SK-N-SH (cell line): ENCODE measurements at regions not wholly inside any gene's neighbourhood (a gene's known extent, or its start where the extent isn't known, plus 50 kb on each side); places are given as distances from the start of the nearest gene placed in this dataset.

Experiments used
- CTCF ChIA-PET: fragments of 300-600, 350-600 bp; formaldehyde crosslinking; extraction: SDS; loops from one replicate; lab custom pipeline; 2021; lab: Yijun Ruan, JAX
- POLR2A ChIA-PET: fragments of 350-600 bp; sonication (Branson Sonifier 250); formaldehyde crosslinking; extraction: SDS; loops from one replicate; lab custom pipeline; 2020; ENCODE audit warnings: antibody characterized with exemption, inconsistent platforms; lab: Yijun Ruan, JAX
- DNase-seq: peaks from one replicate; pipeline ENCODE4 v3.0.0; 2012
- H2AFZ ChIP-seq: fragments of 200-600 bp; sonication (generic); 2 replicates; pipeline ENCODE4 v1.8.1; 2016; ENCODE audit warnings: antibody characterized with exemption, mild to moderate bottlenecking, low read depth
- H3F3A ChIP-seq: fragments of 200-600 bp; sonication (generic); replicated peaks from 2 replicates; pipeline ENCODE3; 2016; ENCODE audit warnings: antibody characterized with exemption, mild to moderate bottlenecking; ENCODE audit not compliant: insufficient read depth
- H3K27ac ChIP-seq, 2 experiments: fragments of 200-500 bp in 1 of 2; fragments of 200-600 bp in 1 of 2; sonication (Bioruptor generic) in 1 of 2; sonication (generic), shearing (Covaris generic) in 1 of 2; 2 replicates each; pipeline versions ENCODE4 v1.5.1 to v1.6.1; 2014 to 2016; ENCODE audit warnings: low read depth in 2 of 2, inconsistent platforms in 1 of 2, low read length in 1 of 2, mild to moderate bottlenecking in 1 of 2, mixed read lengths in 1 of 2
- H3K27me3 ChIP-seq: fragments of 200-600 bp; sonication (generic), shearing (Covaris generic); 2 replicates; pipeline ENCODE4 v1.6.1; 2016; ENCODE audit warnings: mixed run types; ENCODE audit not compliant: insufficient read depth
- H3K36me3 ChIP-seq, 2 experiments: fragments of 200-500 bp in 1 of 2; fragments of 200-600 bp in 1 of 2; sonication (Bioruptor generic) in 1 of 2; sonication (generic) in 1 of 2; replicated peaks in 1 of 2; 2 replicates each; pipeline versions ENCODE3 to v1.5.1; 2014 to 2016; ENCODE audit warnings: low read length in 1 of 2, mild to moderate bottlenecking in 1 of 2; ENCODE audit not compliant: insufficient read depth in 2 of 2, control insufficient read depth in 1 of 2
- H3K4me1 ChIP-seq, 2 experiments: fragments of 200-500 bp in 1 of 2; fragments of 200-600 bp in 1 of 2; sonication (Bioruptor generic) in 1 of 2; sonication (generic), shearing (Covaris generic) in 1 of 2; 2 replicates each; pipeline versions ENCODE4 v1.5.1 to v1.6.1; 2014 to 2016; ENCODE audit warnings: low read depth in 1 of 2, low read length in 1 of 2, mixed run types in 1 of 2; ENCODE audit not compliant: insufficient read depth in 2 of 2, control insufficient read depth in 1 of 2
- H3K4me2 ChIP-seq: fragments of 200-600 bp; sonication (generic), shearing (Covaris generic); 2 replicates; pipeline ENCODE4 v1.6.1; 2017; ENCODE audit warnings: mixed run types
- H3K4me3 ChIP-seq, 2 experiments: fragments of 200-500 bp in 1 of 2; fragments of 200-600 bp in 1 of 2; sonication (Bioruptor generic) in 1 of 2; sonication (generic), shearing (Covaris generic) in 1 of 2; 2 replicates each; pipeline versions ENCODE4 v1.5.1 to v1.8.1; 2014 to 2016; ENCODE audit warnings: low read depth in 2 of 2, inconsistent platforms in 1 of 2, low read length in 1 of 2, mild to moderate bottlenecking in 1 of 2, mixed read lengths in 1 of 2, moderate library complexity in 1 of 2
- H3K79me2 ChIP-seq: fragments of 200-600 bp; sonication (generic); 2 replicates; pipeline ENCODE4 v1.8.1; 2017; ENCODE audit warnings: mild to moderate bottlenecking; ENCODE audit not compliant: insufficient read depth
- H3K9ac ChIP-seq: fragments of 200-600 bp; sonication (generic); 2 replicates; pipeline ENCODE4 v1.6.1; 2017; ENCODE audit warnings: mixed run types
- H3K9me2 ChIP-seq: fragments of 200-600 bp; sonication (generic); 2 replicates; pipeline ENCODE4 v1.6.1; 2017; ENCODE audit warnings: mixed run types
- H3K9me3 ChIP-seq: fragments of 200-600 bp; sonication (generic); 2 replicates; pipeline ENCODE4 v1.6.1; 2017; ENCODE audit warnings: mixed run types, mild to moderate bottlenecking, moderate library complexity
- H4K20me1 ChIP-seq: fragments of 200-600 bp; sonication (generic); 2 replicates; pipeline ENCODE4 v1.6.1; 2017; ENCODE audit warnings: mild to moderate bottlenecking, mixed run types; ENCODE audit not compliant: insufficient read depth
- CHD2 ChIP-seq: fragments of 150-350 bp; IDR thresholded peaks from 2 replicates; pipeline ENCODE4 v1.6.1; 2018; ENCODE audit warnings: low read length; ENCODE audit not compliant: partially characterized antibody
- ELF1 ChIP-seq: IDR thresholded peaks from 2 replicates; pipeline ENCODE4 v1.4.0; 2012
- EZH2phosphoT487 ChIP-seq: fragments of 200-600 bp; sonication (generic); IDR thresholded peaks from 2 replicates; pipeline ENCODE4 v1.6.1; 2017; ENCODE audit warnings: low read depth, mixed run types, mild to moderate bottlenecking, antibody characterized with exemption, moderate library complexity, borderline replicate concordance
- FOSL2 ChIP-seq: IDR thresholded peaks from 2 replicates; pipeline ENCODE4 v1.4.0; 2012; ENCODE audit warnings: low read depth, mild to moderate bottlenecking, moderate library complexity, borderline replicate concordance
- FOXJ3 ChIP-seq: sonication (generic); formaldehyde crosslinking; IDR thresholded peaks from 2 replicates; pipeline ENCODE4 v1.5.1; 2020; ENCODE audit warnings: mild to moderate bottlenecking, missing genetic modification reagents
- FOXM1 ChIP-seq: IDR thresholded peaks from 2 replicates; pipeline ENCODE4 v1.4.0; 2012; ENCODE audit warnings: low read depth, mild to moderate bottlenecking
- GABPA ChIP-seq: IDR thresholded peaks from 2 replicates; pipeline ENCODE4 v1.4.0; 2012; ENCODE audit warnings: low read depth, mild to moderate bottlenecking
- JUND ChIP-seq: IDR thresholded peaks from 2 replicates; pipeline ENCODE4 v1.4.0; 2012
- MEF2A ChIP-seq: IDR thresholded peaks from 2 replicates; pipeline ENCODE4 v1.4.0; 2012; ENCODE audit warnings: low read depth, borderline replicate concordance
- NFIC ChIP-seq: IDR thresholded peaks from 2 replicates; pipeline ENCODE4 v1.4.0; 2012; ENCODE audit warnings: borderline replicate concordance
- RCOR1 ChIP-seq: fragments of 150-350 bp; IDR thresholded peaks from 2 replicates; pipeline ENCODE4 v1.6.1; 2017; ENCODE audit warnings: antibody characterized with exemption, low read length
- RFX5 ChIP-seq: IDR thresholded peaks from 2 replicates; pipeline ENCODE4 v1.6.1; 2012; ENCODE audit warnings: mild to moderate bottlenecking, improper control_type of control experiment, low read length
- SIN3A ChIP-seq: IDR thresholded peaks from 2 replicates; pipeline ENCODE4 v1.6.1; 2012; ENCODE audit warnings: low read depth, mild to moderate bottlenecking, low read length, moderate library complexity, borderline replicate concordance
- TAF1 ChIP-seq: IDR thresholded peaks from 2 replicates; pipeline ENCODE4 v1.6.1; 2012; ENCODE audit warnings: low read depth, mild to moderate bottlenecking, low read length, moderate library complexity, borderline replicate concordance
- TEAD4 ChIP-seq: IDR thresholded peaks from 2 replicates; pipeline ENCODE4 v1.4.0; 2012; ENCODE audit warnings: mild to moderate bottlenecking, borderline replicate concordance; ENCODE audit not compliant: insufficient read depth
- WGBS: methylation state at CpG from one replicate; pipeline ENCODE4 v1.1.6; 2017; ENCODE audit warnings: low lambda C conversion rate; 5-methylcytosine and 5-hydroxymethylcytosine counted together
- TF ChIP-seq, protein P1 (sequence below): fragments of 200-600 bp; sonication (generic); IDR thresholded peaks from 2 replicates; pipeline ENCODE4 v1.6.1; 2017; ENCODE audit warnings: antibody characterized with exemption, mild to moderate bottlenecking, moderate library complexity
- TF ChIP-seq, protein P2 (sequence below): IDR thresholded peaks from 2 replicates; pipeline ENCODE4 v1.4.0; 2012; ENCODE audit warnings: low read depth, borderline replicate concordance
- TF ChIP-seq, protein P3 (sequence below): IDR thresholded peaks from 2 replicates; pipeline ENCODE4 v1.4.0; 2012; ENCODE audit warnings: low read depth
- TF ChIP-seq, protein P4 (sequence below): IDR thresholded peaks from 2 replicates; pipeline ENCODE4 v1.6.1; 2012; ENCODE audit warnings: mild to moderate bottlenecking, low read depth, low read length, moderate library complexity

DNA sequence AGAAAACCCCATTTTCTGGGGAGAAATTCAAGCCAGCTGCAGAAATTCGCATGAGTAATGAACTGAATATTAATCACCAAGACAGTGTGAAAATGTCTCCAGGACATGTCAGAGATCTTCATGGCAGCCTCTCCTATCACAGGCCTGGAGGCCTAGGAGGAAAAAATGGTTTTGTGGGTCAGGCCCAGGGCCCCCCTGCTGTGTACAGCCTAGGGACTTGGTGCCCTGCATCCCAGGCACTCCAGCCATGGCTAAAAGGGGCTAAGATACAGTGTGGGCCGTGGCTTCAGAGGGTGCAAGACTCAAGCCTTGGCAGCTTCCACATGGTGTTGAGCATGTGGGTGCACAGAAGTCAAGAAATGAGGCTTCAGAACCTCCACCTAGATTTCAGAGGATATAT is 185.9 kb upstream of the GATB start:
- Histone ChIP-seq H3K9ac (no peak overlapping the region), H3K4me2 (no peak overlapping the region), H3K36me3 (no peaks in the 10 kb centered on the region), H3K4me3 (no peak overlapping the region), H2AFZ (no peak overlapping the region), H3F3A (no peaks in the 10 kb centered on the region), H4K20me1 (no peaks in the 10 kb centered on the region), H3K27me3 (no peaks in the 10 kb centered on the region), H3K27ac (no peak overlapping the region), H3K9me3 (no peaks in the 10 kb centered on the region), H3K4me1 (no peaks in the 10 kb centered on the region), H3K9me2 (no peaks in the 10 kb centered on the region), H3K79me2 (no peaks in the 10 kb centered on the region)
- TF ChIP-seq NFIC (no peak), FOSL2 (no peak), SIN3A (no peak), TEAD4 (no peak), FOXM1 (no peak), EZH2phosphoT487 (no peak), RFX5 (no peak), TAF1 (no peak), JUND (no peak), GABPA (no peak), FOXJ3 (no peak), CHD2 (no peak), RCOR1 (no peak)
- TF ChIP-seq, protein P1, sequence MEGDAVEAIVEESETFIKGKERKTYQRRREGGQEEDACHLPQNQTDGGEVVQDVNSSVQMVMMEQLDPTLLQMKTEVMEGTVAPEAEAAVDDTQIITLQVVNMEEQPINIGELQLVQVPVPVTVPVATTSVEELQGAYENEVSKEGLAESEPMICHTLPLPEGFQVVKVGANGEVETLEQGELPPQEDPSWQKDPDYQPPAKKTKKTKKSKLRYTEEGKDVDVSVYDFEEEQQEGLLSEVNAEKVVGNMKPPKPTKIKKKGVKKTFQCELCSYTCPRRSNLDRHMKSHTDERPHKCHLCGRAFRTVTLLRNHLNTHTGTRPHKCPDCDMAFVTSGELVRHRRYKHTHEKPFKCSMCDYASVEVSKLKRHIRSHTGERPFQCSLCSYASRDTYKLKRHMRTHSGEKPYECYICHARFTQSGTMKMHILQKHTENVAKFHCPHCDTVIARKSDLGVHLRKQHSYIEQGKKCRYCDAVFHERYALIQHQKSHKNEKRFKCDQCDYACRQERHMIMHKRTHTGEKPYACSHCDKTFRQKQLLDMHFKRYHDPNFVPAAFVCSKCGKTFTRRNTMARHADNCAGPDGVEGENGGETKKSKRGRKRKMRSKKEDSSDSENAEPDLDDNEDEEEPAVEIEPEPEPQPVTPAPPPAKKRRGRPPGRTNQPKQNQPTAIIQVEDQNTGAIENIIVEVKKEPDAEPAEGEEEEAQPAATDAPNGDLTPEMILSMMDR, result no peak
- TF ChIP-seq, protein P2, sequence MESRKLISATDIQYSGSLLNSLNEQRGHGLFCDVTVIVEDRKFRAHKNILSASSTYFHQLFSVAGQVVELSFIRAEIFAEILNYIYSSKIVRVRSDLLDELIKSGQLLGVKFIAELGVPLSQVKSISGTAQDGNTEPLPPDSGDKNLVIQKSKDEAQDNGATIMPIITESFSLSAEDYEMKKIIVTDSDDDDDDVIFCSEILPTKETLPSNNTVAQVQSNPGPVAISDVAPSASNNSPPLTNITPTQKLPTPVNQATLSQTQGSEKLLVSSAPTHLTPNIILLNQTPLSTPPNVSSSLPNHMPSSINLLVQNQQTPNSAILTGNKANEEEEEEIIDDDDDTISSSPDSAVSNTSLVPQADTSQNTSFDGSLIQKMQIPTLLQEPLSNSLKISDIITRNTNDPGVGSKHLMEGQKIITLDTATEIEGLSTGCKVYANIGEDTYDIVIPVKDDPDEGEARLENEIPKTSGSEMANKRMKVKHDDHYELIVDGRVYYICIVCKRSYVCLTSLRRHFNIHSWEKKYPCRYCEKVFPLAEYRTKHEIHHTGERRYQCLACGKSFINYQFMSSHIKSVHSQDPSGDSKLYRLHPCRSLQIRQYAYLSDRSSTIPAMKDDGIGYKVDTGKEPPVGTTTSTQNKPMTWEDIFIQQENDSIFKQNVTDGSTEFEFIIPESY, result no peak
- TF ChIP-seq, protein P3, sequence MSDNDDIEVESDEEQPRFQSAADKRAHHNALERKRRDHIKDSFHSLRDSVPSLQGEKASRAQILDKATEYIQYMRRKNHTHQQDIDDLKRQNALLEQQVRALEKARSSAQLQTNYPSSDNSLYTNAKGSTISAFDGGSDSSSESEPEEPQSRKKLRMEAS, result no peak
- ChIA-PET CTCF (interaction anchor here (1.0 kb wide), 1 partner anchor 47 kb away, joined by 3 read pairs; no protein-coding TSS in a partner anchor), POLR2A (no interaction called here)
- DNase-seq, result no peak
- 14% methylated on average over 2 of the region's 2 CpGs for WGBS

DNA sequence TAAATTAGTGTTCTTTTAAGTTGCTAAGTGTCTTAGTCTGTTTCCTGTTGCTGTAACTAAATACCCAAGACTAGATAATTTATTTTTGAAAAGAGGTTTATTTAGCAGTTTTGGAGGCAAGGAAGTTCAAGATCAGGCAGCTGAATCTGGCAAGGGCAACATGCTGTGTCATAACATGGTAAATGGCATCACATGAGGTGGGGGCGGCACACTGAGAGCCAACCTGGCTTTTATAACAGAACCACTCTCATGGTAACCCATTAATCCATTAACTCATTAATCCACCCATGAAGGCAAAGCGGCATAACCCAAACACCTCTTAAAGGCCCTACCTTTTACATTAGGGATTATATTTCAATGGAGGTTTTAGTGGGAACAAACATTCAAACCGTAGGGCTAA is 182.2 kb upstream of the GATB start:
- H3K27me3 ChIP-seq, result no peaks in the 10 kb centered on the region
- no peaks in the 10 kb centered on the region for H3K4me1 ChIP-seq
- no peaks in the 10 kb centered on the region for H4K20me1 ChIP-seq
- POLR2A ChIA-PET, result no interaction called here
- no peak overlapping the region for H3K4me2 ChIP-seq
- no peak overlapping the region for H3K4me3 ChIP-seq
- no peak overlapping the region for H3K9ac ChIP-seq
- no peaks in the 10 kb centered on the region for H3K36me3 ChIP-seq
- no peak overlapping the region for H3K27ac ChIP-seq
- no peaks in the 10 kb centered on the region for H3K9me2 ChIP-seq
- no peaks in the 10 kb centered on the region for H3K9me3 ChIP-seq
- CTCF ChIA-PET, result no interaction called here
- H3F3A ChIP-seq, result no peaks in the 10 kb centered on the region
- no peak for DNase-seq
- 57% methylated on average over 3 of the region's 3 CpGs for WGBS
- no peak overlapping the region for H2AFZ ChIP-seq
- H3K79me2 ChIP-seq, result no peaks in the 10 kb centered on the region
- TF ChIP-seq FOXM1 (no peak), RCOR1 (no peak), ELF1 (no peak), GABPA (no peak), MEF2A (no peak), TEAD4 (no peak), TAF1 (no peak), FOSL2 (no peak)
- TF ChIP-seq, protein P4, sequence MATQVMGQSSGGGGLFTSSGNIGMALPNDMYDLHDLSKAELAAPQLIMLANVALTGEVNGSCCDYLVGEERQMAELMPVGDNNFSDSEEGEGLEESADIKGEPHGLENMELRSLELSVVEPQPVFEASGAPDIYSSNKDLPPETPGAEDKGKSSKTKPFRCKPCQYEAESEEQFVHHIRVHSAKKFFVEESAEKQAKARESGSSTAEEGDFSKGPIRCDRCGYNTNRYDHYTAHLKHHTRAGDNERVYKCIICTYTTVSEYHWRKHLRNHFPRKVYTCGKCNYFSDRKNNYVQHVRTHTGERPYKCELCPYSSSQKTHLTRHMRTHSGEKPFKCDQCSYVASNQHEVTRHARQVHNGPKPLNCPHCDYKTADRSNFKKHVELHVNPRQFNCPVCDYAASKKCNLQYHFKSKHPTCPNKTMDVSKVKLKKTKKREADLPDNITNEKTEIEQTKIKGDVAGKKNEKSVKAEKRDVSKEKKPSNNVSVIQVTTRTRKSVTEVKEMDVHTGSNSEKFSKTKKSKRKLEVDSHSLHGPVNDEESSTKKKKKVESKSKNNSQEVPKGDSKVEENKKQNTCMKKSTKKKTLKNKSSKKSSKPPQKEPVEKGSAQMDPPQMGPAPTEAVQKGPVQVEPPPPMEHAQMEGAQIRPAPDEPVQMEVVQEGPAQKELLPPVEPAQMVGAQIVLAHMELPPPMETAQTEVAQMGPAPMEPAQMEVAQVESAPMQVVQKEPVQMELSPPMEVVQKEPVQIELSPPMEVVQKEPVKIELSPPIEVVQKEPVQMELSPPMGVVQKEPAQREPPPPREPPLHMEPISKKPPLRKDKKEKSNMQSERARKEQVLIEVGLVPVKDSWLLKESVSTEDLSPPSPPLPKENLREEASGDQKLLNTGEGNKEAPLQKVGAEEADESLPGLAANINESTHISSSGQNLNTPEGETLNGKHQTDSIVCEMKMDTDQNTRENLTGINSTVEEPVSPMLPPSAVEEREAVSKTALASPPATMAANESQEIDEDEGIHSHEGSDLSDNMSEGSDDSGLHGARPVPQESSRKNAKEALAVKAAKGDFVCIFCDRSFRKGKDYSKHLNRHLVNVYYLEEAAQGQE, result no peak
- TF ChIP-seq, protein P2, result no peak
